GM12865 (cell line): ENCODE measurements at regions not wholly inside any gene's neighbourhood (a gene's known extent, or its start where the extent isn't known, plus 50 kb on each side); places are given as distances from the start of the nearest gene placed in this dataset.

Experiments used
- DNase-seq: peaks from one replicate; pipeline ENCODE4 v3.0.0; 2010; ENCODE audit warnings: low read depth
- H3K4me3 ChIP-seq: 2 replicates; pipeline ENCODE4 v1.5.1; 2011; ENCODE audit warnings: mild to moderate bottlenecking, low read depth, low read length, control low read depth
- CTCF ChIP-seq: IDR thresholded peaks from 2 replicates; pipeline ENCODE4 v1.5.1; 2011; ENCODE audit warnings: low read length, control low read depth, low read depth, inconsistent platforms; ENCODE audit not compliant: insufficient read depth; ENCODE audit errors: missing control alignments

GRCh38 chr6:18527836-18528743 lies 140.9 kb downstream of the RNF144B start:
- DNase-seq, result no peak
- TF ChIP-seq CTCF, result no peak
- no peak overlapping the region for H3K4me3 ChIP-seq

- no peak for TF ChIP-seq CTCF
- H3K4me3 ChIP-seq, result no peak overlapping the region
- no peak for DNase-seq
These were observed 143.1 kb downstream of the RNF144B start for GRCh38 chr6:18530201-18530600.

- no peak overlapping the region for H3K4me3 ChIP-seq
- no peak for TF ChIP-seq CTCF
- no peak for DNase-seq
These were observed 145.0 kb downstream of the RNF144B start for GRCh38 chr6:18532139-18532538.

GRCh38 chr6:18533793-18534192 lies 146.6 kb downstream of the RNF144B start:
- no peak overlapping the region for H3K4me3 ChIP-seq
- TF ChIP-seq CTCF, result no peak
- DNase-seq, result no peak

- no peak for TF ChIP-seq CTCF
- H3K4me3 ChIP-seq, result no peak overlapping the region
- no peak for DNase-seq
These were observed 149.5 kb downstream of the RNF144B start for GRCh38 chr6:18536591-18537055.

GRCh38 chr6:18538315-18538714 lies 151.2 kb downstream of the RNF144B start:
- no peak for DNase-seq
- H3K4me3 ChIP-seq, result no peak overlapping the region
- TF ChIP-seq CTCF, result no peak
